ENCODE measurements at regions not wholly inside any gene's neighbourhood (a gene's known extent, or its start where the extent isn't known, plus 50 kb on each side); places are given as distances from the start of the nearest gene placed in this dataset.

GRCh38 chr3:25226747-25227146 is 201.3 kb upstream of the RARB start:
- no peak for ATAC-seq (replicated peaks in 6 of 8)
- no peak overlapping the region for H3K27ac ChIP-seq
- 0 to 100% (median 92%) methylated on average over 1 of the region's 1 CpG; no CpG with 5 or more reads in 2 of the 10 experiments for WGBS, 10 experiments
- peaks cover 12 to 15% of the 10 kb centered on the region in 2 donors for H3K4me1 ChIP-seq (replicated peaks in 1 of 2)
- H3K4me3 ChIP-seq = no peak overlapping the region
- in situ Hi-C loops (cut with MboI; ENCODE audit: low pct_unique_long_range_greater_than_20kb in 2 of 9, low sequenced_read_pairs in 9 of 9, unreplicated experiment in 9 of 9) = no loop called here

DNA sequence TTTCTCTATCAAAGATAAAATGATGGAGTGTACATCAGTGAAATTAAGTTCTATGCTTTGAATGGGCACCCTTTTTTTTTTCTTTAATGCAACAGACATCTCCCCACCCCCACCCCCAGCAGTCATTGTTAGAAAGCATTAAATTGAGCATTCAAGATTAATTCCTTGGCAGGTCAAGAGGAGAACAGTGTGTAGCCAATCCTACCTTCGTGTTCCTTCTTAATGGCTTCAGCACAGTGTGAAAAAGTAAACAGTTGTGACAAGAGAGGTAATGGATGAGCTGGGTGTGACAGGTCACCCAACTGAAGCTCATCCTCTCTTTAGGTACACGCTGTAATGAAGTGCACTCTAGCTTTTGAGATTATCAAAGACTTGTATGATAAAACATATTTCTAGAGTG is 198.5 kb upstream of the RARB start:
- Histone ChIP-seq H3K27ac (no peak overlapping the region), H3K4me1 (replicated peaks in 1 of 2) (peaks cover 12 to 15% of the 10 kb centered on the region in 2 donors), H3K4me3 (no peak overlapping the region)
- ATAC-seq (replicated peaks in 6 of 8) = peak in 5 of 8 experiments; percentile 62 to 100 (median 100)
- 0 to 77% (median 5%) methylated on average over 1 to 2 of the region's 2 CpGs; no CpG with 5 or more reads in 2 of the 10 experiments for WGBS, 10 experiments
- in situ Hi-C loops (cut with MboI; ENCODE audit: low pct_unique_long_range_greater_than_20kb in 2 of 9, low sequenced_read_pairs in 9 of 9, unreplicated experiment in 9 of 9) = no loop called here

- WGBS, 10 experiments = 0 to 80% (median 40%) methylated on average over 1 of the region's 1 CpG; no CpG with 5 or more reads in 2 of the 10 experiments
- Histone ChIP-seq H3K4me1 (replicated peaks in 1 of 2) (peaks cover 0 to 1% of the 10 kb centered on the region in 2 donors), H3K27ac (no peak overlapping the region), H3K4me3 (no peak overlapping the region)
- in situ Hi-C loops (cut with MboI; ENCODE audit: low pct_unique_long_range_greater_than_20kb in 2 of 9, low sequenced_read_pairs in 9 of 9, unreplicated experiment in 9 of 9) = no loop called here
- no peak for ATAC-seq (replicated peaks in 6 of 8)
These were observed 193.0 kb upstream of the RARB start for GRCh38 chr3:25235031-25235430.

DNA sequence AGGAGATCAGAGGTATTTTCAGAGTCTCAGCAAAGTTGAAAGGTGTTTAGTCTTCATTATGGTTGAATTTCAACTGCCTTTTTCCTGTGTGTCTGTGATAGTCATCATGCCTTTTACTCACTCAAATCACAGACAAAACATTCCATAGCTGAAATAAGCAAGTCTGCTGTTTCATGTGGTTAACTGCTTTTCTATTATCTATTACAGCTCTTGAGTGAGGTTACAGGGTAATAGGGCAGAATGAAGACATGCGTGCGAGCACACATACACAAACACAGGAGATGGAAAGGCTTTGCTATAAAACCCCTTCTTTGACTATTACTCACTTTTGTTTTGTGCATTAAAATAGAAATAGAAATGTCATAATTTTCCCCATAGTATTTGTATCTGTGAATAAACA is 192.6 kb upstream of the RARB start:
- in situ Hi-C loops (cut with MboI; ENCODE audit: low pct_unique_long_range_greater_than_20kb in 2 of 9, low sequenced_read_pairs in 9 of 9, unreplicated experiment in 9 of 9) = no loop called here
- Histone ChIP-seq H3K4me3 (no peak overlapping the region), H3K27ac (no peak overlapping the region), H3K4me1 (replicated peaks in 1 of 2) (no peaks in the 10 kb centered on the region)
- peak in 1 of 8 experiments; percentile 29 for ATAC-seq (replicated peaks in 6 of 8)
- 10 to 100% (median 80%) methylated on average over 1 to 2 of the region's 2 CpGs; no CpG with 5 or more reads in 3 of the 10 experiments for WGBS, 10 experiments

DNA sequence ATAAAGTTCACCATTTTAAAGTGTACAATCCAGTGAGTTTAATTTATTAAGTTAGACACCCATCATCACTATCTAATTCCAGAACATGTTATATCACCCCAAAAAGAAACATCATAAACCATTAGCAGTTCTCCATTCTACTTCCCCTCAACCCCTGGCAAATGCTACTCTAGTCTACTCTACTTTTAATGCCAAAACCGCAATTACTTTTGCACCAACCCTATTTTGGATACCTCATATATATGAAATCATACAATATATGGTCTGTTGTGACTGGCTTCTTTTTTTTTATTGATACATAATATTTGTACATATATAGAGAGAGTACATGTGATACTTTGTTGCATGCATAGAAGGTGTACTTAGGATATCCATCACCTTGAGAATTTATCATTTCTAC is 190.5 kb upstream of the RARB start:
- Histone ChIP-seq H3K4me3 (no peak overlapping the region), H3K27ac (no peak overlapping the region), H3K4me1 (replicated peaks in 1 of 2) (no peaks in the 10 kb centered on the region)
- in situ Hi-C loops (cut with MboI; ENCODE audit: low pct_unique_long_range_greater_than_20kb in 2 of 9, low sequenced_read_pairs in 9 of 9, unreplicated experiment in 9 of 9) = no loop called here
- 0 to 100% (median 80%) methylated on average over 1 of the region's 1 CpG; no CpG with 5 or more reads in 1 of the 10 experiments for WGBS, 10 experiments
- no peak for ATAC-seq (replicated peaks in 6 of 8)

DNA sequence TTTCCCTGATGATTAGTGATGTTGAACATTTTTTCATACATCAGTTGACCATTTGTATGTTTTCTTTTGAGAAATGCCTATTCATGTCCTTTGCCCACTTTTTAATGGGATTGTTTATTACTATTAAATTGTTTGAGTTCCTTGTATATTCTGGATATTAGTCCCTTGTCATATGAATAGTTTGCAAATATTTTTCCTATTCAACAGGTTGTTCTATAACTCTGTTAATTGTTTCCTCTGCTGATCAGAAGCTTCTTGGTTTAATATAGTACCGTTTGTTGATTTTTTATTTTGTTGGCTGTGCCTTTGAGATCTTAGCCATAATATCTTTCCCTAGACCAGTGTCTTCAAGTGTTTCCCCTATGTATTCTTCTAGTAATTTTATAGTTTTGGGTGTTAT is 189.0 kb upstream of the RARB start:
- H3K27ac ChIP-seq = no peak overlapping the region
- H3K4me3 ChIP-seq = no peak overlapping the region
- no peak for ATAC-seq (replicated peaks in 6 of 8)
- no peaks in the 10 kb centered on the region for H3K4me1 ChIP-seq (replicated peaks in 1 of 2)
- in situ Hi-C loops (cut with MboI; ENCODE audit: low pct_unique_long_range_greater_than_20kb in 2 of 9, low sequenced_read_pairs in 9 of 9, unreplicated experiment in 9 of 9) = no loop called here
- WGBS, 10 experiments = 0 to 100% (median 95%) methylated on average over 1 of the region's 1 CpG; no CpG with 5 or more reads in 1 of the 10 experiments

DNA sequence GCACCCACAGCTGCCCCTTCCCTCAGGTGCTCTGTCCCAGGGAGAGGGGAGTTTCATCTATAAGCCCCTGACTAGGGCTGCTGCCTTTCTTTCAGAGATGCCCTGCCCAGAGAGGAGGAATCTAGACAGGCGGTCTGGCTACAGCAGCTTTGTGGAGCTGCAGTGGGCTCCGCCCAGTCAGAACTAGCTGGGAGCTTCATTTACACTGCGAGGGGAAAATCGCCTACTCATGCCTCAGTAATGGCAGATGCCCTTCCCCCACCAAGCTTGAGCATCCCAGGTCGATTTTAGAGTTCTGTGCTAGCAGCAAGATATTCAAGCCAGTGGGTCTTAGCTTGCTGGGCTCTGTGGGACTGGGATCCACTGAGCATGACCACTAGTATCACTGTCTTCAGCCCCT is 181.2 kb upstream of the RARB start:
- peak in 7 of 8 experiments; percentile 56 to 99 (median 69) for ATAC-seq (replicated peaks in 6 of 8)
- in situ Hi-C loops (cut with MboI; ENCODE audit: low pct_unique_long_range_greater_than_20kb in 2 of 9, low sequenced_read_pairs in 9 of 9, unreplicated experiment in 9 of 9) = no loop called here
- Histone ChIP-seq H3K4me1 (replicated peaks in 1 of 2) (no peaks in the 10 kb centered on the region), H3K27ac (peak overlapping the region in 1 of 2 donors; percentile 30), H3K4me3 (no peak overlapping the region)
- 17 to 54% (median 50%) methylated on average over 1 to 4 of the region's 5 CpGs; no CpG with 5 or more reads in 5 of the 10 experiments for WGBS, 10 experiments

DNA sequence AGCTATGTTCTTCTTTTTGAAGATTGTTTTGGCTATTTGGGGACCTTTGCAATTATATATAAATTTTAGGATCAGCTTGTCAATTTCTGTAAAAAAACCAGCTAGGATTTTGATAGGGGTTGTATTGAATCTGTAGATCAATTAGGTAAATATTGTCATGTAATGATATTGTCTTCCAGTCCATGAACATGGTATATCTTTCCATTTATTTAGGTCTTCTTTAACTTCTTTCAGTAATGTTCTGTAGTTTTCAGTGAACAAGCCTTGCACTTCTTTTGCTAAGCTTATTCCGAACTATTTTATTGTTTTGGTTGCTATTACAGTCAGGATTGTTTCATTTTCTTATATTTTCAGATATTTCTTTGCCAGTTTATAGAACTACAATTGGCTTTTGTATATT is 175.8 kb upstream of the RARB start:
- no peak for ATAC-seq (replicated peaks in 6 of 8)
- in situ Hi-C loops (cut with MboI; ENCODE audit: low pct_unique_long_range_greater_than_20kb in 2 of 9, low sequenced_read_pairs in 9 of 9, unreplicated experiment in 9 of 9) = no loop called here

DNA sequence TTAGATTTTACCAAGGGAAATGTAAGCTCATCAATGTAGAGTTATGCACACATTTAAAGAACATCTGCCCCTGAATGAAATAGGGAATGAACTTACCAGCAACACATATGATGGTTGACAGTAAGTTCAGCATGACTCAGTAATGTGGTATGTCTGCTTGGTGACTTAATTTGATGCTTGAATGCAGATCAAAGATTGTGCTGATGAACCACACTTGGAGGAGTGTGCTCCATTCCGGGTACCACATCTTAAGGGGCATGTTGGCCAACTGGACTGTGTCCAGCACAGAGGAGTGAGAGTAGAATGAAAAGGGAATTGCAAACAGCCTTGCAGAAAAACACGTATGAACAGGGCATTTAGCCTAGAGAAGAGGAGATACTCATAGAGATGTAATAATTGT is 171.0 kb upstream of the RARB start:
- peak in 3 of 8 experiments; percentile 93 to 99 (median 98) for ATAC-seq (replicated peaks in 6 of 8)
- WGBS, 10 experiments = 0 to 94% (median 15%) methylated on average over 1 to 2 of the region's 2 CpGs; no CpG with 5 or more reads in 3 of the 10 experiments
- no peak overlapping the region for H3K4me3 ChIP-seq

More for the DNA sequence above, 175.8 kb upstream of the RARB start:
- Histone ChIP-seq H3K4me3 (no peak overlapping the region), H3K27ac (no peak overlapping the region), H3K4me1 (replicated peaks in 1 of 2) (no peaks in the 10 kb centered on the region)
- 0 to 100% (median 90%) methylated on average over 1 of the region's 1 CpG for WGBS, 10 experiments

DNA sequence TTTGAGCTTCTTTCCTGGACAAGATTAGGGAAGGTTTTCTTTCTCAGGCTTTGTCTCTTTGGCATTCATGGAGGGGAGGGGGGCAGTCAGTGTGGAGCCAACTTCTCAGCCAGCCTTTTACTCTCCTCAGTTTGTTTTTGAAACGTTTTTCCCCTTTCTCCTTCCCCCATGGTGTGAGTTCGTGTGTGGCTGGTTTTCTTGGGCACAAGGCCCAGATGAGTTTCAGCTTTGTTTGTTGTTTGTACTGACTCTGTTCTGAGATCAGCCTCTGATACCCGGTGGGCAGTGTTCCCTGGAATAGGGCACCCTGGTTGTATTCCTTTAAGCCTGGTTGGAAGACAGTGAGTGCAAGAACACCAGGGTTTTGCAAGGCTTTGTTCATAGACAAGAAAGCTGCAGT is 168.2 kb upstream of the RARB start:
- H3K4me3 ChIP-seq = no peak overlapping the region
- no peak for ATAC-seq (replicated peaks in 6 of 8)
- WGBS, 10 experiments = 0 to 67% (median 12%) methylated on average over 1 to 3 of the region's 3 CpGs; no CpG with 5 or more reads in 2 of the 10 experiments
- H3K4me1 ChIP-seq (replicated peaks in 1 of 2) = no peaks in the 10 kb centered on the region
- no peak overlapping the region for H3K27ac ChIP-seq
- in situ Hi-C loops (cut with MboI; ENCODE audit: low pct_unique_long_range_greater_than_20kb in 2 of 9, low sequenced_read_pairs in 9 of 9, unreplicated experiment in 9 of 9) = no loop called here

More for the DNA sequence above, 171.0 kb upstream of the RARB start:
- Histone ChIP-seq H3K4me1 (replicated peaks in 1 of 2) (no peaks in the 10 kb centered on the region), H3K27ac (no peak overlapping the region)
- in situ Hi-C loops (cut with MboI; ENCODE audit: low pct_unique_long_range_greater_than_20kb in 2 of 9, low sequenced_read_pairs in 9 of 9, unreplicated experiment in 9 of 9) = no loop called here

GRCh38 chr3:25262322-25262721 is 165.7 kb upstream of the RARB start:
- 18 to 100% (median 90%) methylated on average over 2 to 6 of the region's 6 CpGs; no CpG with 5 or more reads in 1 of the 10 experiments for WGBS, 10 experiments
- Histone ChIP-seq H3K4me3 (no peak overlapping the region), H3K4me1 (replicated peaks in 1 of 2) (no peaks in the 10 kb centered on the region), H3K27ac (no peak overlapping the region)
- in situ Hi-C loops (cut with MboI; ENCODE audit: low pct_unique_long_range_greater_than_20kb in 2 of 9, low sequenced_read_pairs in 9 of 9, unreplicated experiment in 9 of 9) = no loop called here
- ATAC-seq (replicated peaks in 6 of 8) = no peak

DNA sequence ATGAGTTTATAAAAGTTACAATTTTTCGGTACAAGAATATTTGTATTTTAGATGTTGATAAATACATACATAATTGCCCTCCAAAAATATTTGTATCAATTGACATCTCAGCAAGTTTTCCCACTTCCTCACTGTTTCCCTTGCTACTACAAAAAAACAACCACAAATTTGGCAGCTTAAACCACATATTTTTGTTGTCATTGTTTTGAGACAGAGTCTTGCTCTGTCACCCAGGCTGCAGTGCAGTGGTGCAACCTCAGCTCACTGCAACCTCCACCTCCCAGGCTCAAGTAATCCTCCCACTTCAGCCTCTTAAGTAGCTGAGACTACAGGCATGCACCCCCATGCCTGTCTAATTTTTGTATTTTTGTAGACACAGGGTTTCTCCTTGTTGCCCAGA is 162.8 kb upstream of the RARB start:
- Histone ChIP-seq H3K27ac (no peak overlapping the region), H3K4me1 (replicated peaks in 1 of 2) (no peaks in the 10 kb centered on the region), H3K4me3 (no peak overlapping the region)
- ATAC-seq (replicated peaks in 6 of 8) = no peak
- WGBS, 10 experiments = 20 to 63% methylated on average over 1 of the region's 1 CpG; no CpG with 5 or more reads in 8 of the 10 experiments
- in situ Hi-C loops (cut with MboI; ENCODE audit: low pct_unique_long_range_greater_than_20kb in 2 of 9, low sequenced_read_pairs in 9 of 9, unreplicated experiment in 9 of 9) = no loop called here

DNA sequence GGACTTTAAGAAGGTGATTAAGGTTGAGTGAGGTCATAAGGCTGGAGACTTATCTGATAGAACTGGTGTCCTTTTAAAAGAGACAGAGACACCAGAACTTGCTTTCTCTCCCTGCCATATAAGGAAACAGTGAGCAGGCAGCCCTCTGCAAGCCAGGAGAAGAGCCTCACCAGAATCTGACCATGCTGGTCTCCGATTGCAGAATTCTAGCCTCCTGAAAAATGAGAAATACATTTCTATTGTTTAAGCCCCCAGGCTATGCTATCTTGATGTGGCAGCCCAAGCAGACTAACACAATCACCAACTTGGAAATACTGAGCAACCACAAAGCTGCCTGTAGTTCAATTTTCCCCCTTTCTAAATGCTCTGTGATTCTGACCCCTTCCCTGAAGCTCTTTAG is 161.4 kb upstream of the RARB start:
- peak in 1 of 8 experiments; percentile 62 for ATAC-seq (replicated peaks in 6 of 8)
- no peak overlapping the region for H3K4me3 ChIP-seq
- 20 to 80% (median 71%) methylated on average over 1 of the region's 1 CpG; no CpG with 5 or more reads in 5 of the 10 experiments for WGBS, 10 experiments
- H3K4me1 ChIP-seq (replicated peaks in 1 of 2) = no peaks in the 10 kb centered on the region
- no peak overlapping the region for H3K27ac ChIP-seq
- in situ Hi-C loops (cut with MboI; ENCODE audit: low pct_unique_long_range_greater_than_20kb in 2 of 9, low sequenced_read_pairs in 9 of 9, unreplicated experiment in 9 of 9) = no loop called here

- in situ Hi-C loops (cut with MboI; ENCODE audit: low pct_unique_long_range_greater_than_20kb in 2 of 9, low sequenced_read_pairs in 9 of 9, unreplicated experiment in 9 of 9) = no loop called here
- H3K4me1 ChIP-seq (replicated peaks in 1 of 2) = no peaks in the 10 kb centered on the region
- H3K4me3 ChIP-seq = no peak overlapping the region
- no peak overlapping the region for H3K27ac ChIP-seq
- ATAC-seq (replicated peaks in 6 of 8) = no peak
- 11 to 100% (median 87%) methylated on average over 1 to 3 of the region's 3 CpGs; no CpG with 5 or more reads in 2 of the 10 experiments for WGBS, 10 experiments
These were observed 156.0 kb upstream of the RARB start for GRCh38 chr3:25272090-25272489.
